ENCODE measurements at regions not wholly inside any gene's neighbourhood (a gene's known extent, or its start where the extent isn't known, plus 50 kb on each side); places are given as distances from the start of the nearest gene placed in this dataset.

DNA sequence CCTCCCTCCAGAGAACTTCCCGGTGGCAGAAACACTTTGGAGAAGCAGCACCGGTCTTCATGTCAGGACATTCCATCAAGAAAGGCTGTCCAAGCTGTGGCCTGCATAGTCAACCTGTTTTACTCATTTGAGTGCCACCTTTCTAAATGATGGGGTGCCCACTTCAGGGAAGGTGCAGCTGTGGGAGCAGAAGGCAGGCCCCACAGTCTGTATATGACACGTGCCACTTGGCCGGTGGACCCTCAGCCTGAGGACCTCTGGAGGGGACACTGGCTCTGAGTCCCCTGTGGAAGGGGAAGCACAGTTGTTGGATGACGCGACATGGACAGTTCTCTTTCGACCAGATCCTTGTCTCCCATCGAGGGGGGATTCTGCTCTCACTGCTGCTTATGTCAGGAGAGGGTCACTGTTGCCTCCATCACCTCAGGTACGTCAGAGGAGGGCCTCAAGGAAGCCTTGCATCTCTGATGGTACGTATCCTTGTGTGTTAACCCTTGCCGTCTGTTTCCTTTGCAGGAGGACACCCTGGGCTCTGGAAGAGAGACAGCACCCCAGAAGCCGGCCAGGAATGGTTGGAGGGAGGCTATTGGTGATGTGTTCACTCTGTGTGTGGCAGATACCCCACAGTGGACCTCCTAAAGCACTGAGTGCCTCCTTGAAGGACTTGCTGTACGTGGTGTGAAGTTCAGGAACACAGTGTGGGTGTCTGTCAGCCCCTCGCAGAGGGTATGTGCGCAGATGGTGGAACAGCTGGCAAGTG, 132.1 kb upstream of the RTL1 start:
- H3K27ac ChIP-seq (ENCODE audit: low read depth, low read length), result no peak overlapping the region
- no peaks in the 10 kb centered on the region for H3K36me3 ChIP-seq (ENCODE audit: insufficient read depth, low read length)
- H3K4me3 ChIP-seq (ENCODE audit: low read depth in 1 of 2, low read length in 2 of 2), result no peak overlapping the region
- H3K9ac ChIP-seq (ENCODE audit: low read length), result no peak overlapping the region
- H3K4me1 ChIP-seq (ENCODE audit: insufficient read depth, low read length), result no peaks in the 10 kb centered on the region
- no peaks in the 10 kb centered on the region for H3K9me3 ChIP-seq (ENCODE audit: low read length)
- no peaks in the 10 kb centered on the region for H3K27me3 ChIP-seq (ENCODE audit: control insufficient read depth in 1 of 2, insufficient read depth in 2 of 2, low read length in 2 of 2)

DNA sequence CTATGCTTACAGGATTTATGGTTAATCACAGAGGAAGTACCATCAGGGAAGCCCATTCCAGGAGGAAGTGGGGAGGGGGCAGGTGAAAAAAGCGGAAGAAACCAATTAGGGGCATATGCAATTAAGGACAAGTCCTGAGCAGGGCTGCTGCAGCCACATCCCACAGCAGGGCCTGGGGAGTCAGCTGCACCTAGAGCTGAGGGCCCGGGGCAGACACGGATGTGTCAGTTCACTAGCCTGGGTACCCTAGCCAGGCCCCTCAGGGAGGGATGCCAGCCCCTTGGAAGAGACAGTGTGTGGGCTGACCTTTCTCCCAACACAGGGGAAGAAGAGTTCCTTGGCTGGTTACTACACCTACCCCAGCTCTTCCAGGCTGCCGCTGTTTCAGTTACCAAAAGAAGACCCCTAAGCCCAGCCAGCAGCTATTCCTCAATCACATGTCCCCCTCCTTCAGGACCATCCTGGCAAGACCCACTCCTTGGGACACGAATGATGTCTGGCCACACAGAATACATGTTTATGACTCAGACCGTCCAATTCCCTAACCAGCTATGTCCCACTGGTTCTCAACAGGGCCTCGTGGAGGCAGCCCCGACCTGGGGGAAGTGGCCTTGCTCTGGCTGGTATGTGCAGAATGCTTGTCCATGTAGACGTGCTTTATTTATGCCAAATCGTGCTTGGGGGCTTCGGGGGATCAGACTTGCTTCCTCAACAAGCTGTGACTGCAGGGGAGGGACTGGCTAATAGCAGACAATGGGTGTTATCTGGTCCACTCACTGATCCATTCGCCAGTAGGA, 133.7 kb upstream of the RTL1 start:
- no peaks in the 10 kb centered on the region for H3K9me3 ChIP-seq (ENCODE audit: low read length)
- H3K36me3 ChIP-seq (ENCODE audit: insufficient read depth, low read length), result no peaks in the 10 kb centered on the region
- no peaks in the 10 kb centered on the region for H3K27me3 ChIP-seq (ENCODE audit: control insufficient read depth in 1 of 2, insufficient read depth in 2 of 2, low read length in 2 of 2)
- no peaks in the 10 kb centered on the region for H3K4me1 ChIP-seq (ENCODE audit: insufficient read depth, low read length)
- no peak overlapping the region for H3K4me3 ChIP-seq (ENCODE audit: low read depth in 1 of 2, low read length in 2 of 2)
- H3K27ac ChIP-seq (ENCODE audit: low read depth, low read length), result no peak overlapping the region
- H3K9ac ChIP-seq (ENCODE audit: low read length), result no peak overlapping the region

DNA sequence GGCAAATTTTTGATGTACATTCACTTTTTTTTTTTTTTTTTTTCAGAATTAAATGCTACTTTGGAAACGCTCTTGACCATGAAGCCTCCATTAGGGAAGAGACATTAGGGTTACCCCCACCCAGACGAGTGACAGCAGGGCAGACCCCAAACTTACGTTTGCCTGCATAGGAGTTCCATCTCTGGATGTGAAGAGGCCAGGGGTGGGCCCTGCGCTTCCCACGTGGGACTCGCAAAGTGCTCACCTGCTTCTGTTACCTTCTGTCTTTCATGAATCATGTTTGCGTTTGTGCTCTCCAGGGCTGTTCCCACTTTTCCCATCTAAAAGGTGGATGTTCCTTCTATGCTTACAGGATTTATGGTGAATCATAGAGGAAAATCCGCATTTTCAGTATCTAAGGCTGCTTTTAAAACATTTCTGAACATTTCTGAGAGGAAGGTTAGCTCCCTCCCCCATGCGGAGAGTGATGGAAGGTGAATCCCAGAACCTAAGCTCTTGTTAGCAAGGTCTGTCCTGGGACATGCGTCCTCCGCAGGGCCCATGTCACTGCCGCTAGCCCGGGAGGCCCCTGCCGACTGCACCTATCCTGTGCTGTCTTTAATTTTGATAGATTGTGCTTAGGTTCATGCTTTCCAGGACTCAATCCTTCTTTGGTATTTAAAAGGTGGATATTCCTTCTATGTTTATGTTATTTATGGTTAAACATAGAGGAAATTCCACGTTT, 135.7 kb upstream of the RTL1 start:
- Histone ChIP-seq H3K9ac (ENCODE audit: low read length) (no peak overlapping the region), H3K4me3 (ENCODE audit: low read depth in 1 of 2, low read length in 2 of 2) (no peak overlapping the region), H3K36me3 (ENCODE audit: insufficient read depth, low read length) (no peaks in the 10 kb centered on the region), H3K9me3 (ENCODE audit: low read length) (no peaks in the 10 kb centered on the region), H3K27me3 (ENCODE audit: control insufficient read depth in 1 of 2, insufficient read depth in 2 of 2, low read length in 2 of 2) (no peaks in the 10 kb centered on the region), H3K4me1 (ENCODE audit: insufficient read depth, low read length) (no peaks in the 10 kb centered on the region), H3K27ac (ENCODE audit: low read depth, low read length) (no peak overlapping the region)

DNA sequence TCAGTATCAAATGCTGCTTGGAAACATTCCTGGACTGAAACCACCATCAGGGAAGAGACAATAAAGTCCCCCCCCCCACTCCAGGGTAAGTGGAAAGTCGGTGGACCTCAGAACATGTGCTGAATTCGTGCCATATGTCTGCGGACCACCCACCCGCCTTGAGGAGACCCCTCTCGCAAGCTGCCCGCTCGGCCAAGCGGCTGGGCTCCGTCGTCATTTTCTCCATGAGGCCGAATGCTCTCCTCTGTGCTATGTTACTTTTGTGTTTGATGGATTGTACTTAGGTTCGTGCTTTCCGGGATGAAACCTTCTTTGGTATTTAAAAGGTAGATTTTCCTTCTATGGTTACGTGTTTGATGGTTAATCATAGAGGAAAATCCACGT, 136.2 kb upstream of the RTL1 start:
- no peaks in the 10 kb centered on the region for H3K4me1 ChIP-seq (ENCODE audit: insufficient read depth, low read length)
- H3K4me3 ChIP-seq (ENCODE audit: low read depth in 1 of 2, low read length in 2 of 2), result no peak overlapping the region
- H3K27me3 ChIP-seq (ENCODE audit: control insufficient read depth in 1 of 2, insufficient read depth in 2 of 2, low read length in 2 of 2), result no peaks in the 10 kb centered on the region
- no peak overlapping the region for H3K27ac ChIP-seq (ENCODE audit: low read depth, low read length)
- no peaks in the 10 kb centered on the region for H3K9me3 ChIP-seq (ENCODE audit: low read length)
- no peaks in the 10 kb centered on the region for H3K36me3 ChIP-seq (ENCODE audit: insufficient read depth, low read length)
- H3K9ac ChIP-seq (ENCODE audit: low read length), result no peak overlapping the region

DNA sequence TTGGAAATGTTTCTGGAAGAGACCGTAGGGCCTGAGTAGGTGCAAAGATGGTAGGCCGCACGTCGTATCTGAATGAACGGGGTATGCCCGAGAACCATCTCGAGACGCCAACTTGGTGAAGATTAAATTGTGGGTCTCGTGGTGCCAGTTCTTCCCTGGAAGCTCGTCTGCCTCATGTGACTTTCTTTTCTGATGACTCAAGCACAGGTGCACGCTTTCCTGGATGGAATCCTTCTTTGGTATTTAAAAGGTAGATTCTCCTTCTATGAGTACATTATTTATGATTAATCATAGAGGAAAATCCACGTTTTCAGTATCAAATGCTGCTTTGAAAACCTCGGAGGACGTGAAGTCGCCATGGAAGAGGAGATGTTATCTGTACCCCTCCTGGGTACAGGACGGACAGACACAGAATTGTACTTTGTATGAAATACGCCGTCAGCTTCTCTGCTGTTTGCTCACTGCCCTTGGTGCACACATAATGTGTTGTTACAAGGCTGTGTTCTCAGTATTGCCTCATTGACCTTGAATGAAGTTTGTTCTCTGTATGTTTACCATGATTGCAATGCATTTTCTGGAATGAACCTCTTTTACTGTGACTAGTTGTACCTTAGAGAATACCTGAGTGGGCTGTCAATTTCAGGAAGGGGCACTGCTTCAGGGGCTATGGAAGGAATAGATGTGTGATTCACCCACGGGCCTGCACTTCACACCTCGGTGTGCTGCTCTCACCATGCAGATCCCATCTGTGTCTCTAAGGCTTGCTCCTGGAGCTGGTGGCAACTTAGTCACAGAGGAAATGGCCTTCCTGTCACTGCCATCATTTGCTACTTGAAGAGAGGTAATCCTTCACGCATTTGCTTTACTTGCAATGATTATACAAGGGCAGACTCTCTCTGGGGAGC, 137.3 kb upstream of the RTL1 start:
- H3K27ac ChIP-seq (ENCODE audit: low read depth, low read length), result no peak overlapping the region
- H3K4me3 ChIP-seq (ENCODE audit: low read depth in 1 of 2, low read length in 2 of 2), result no peak overlapping the region
- H3K4me1 ChIP-seq (ENCODE audit: insufficient read depth, low read length), result no peaks in the 10 kb centered on the region
- no peaks in the 10 kb centered on the region for H3K27me3 ChIP-seq (ENCODE audit: control insufficient read depth in 1 of 2, insufficient read depth in 2 of 2, low read length in 2 of 2)
- H3K9me3 ChIP-seq (ENCODE audit: low read length), result no peaks in the 10 kb centered on the region
- no peaks in the 10 kb centered on the region for H3K36me3 ChIP-seq (ENCODE audit: insufficient read depth, low read length)
- H3K9ac ChIP-seq (ENCODE audit: low read length), result no peak overlapping the region

DNA sequence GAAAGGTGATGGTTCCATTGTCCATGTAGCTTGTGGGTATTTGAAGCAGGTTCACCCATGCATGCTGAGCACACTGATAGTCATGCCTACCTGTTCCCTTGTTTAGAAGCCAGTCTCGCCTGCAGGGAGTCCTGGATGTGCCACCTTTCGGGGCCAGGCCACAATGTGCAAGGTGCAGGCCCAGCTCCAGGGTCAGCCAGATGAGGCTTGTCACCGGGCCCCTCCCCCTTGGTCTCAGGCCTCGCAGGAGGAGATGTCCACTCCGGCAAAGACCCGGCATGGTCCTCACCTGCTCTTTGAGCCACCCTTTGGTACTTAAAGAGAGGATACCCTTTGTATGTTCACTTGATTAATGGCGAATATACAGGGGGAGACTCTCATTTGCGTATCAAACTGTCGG, 140.4 kb upstream of the RTL1 start:
- H3K27me3 ChIP-seq (ENCODE audit: control insufficient read depth in 1 of 2, insufficient read depth in 2 of 2, low read length in 2 of 2), result no peaks in the 10 kb centered on the region
- no peaks in the 10 kb centered on the region for H3K36me3 ChIP-seq (ENCODE audit: insufficient read depth, low read length)
- H3K4me3 ChIP-seq (ENCODE audit: low read depth in 1 of 2, low read length in 2 of 2), result no peak overlapping the region
- H3K9me3 ChIP-seq (ENCODE audit: low read length), result no peaks in the 10 kb centered on the region
- H3K27ac ChIP-seq (ENCODE audit: low read depth, low read length), result no peak overlapping the region
- H3K4me1 ChIP-seq (ENCODE audit: insufficient read depth, low read length), result no peaks in the 10 kb centered on the region
- no peak overlapping the region for H3K9ac ChIP-seq (ENCODE audit: low read length)

DNA sequence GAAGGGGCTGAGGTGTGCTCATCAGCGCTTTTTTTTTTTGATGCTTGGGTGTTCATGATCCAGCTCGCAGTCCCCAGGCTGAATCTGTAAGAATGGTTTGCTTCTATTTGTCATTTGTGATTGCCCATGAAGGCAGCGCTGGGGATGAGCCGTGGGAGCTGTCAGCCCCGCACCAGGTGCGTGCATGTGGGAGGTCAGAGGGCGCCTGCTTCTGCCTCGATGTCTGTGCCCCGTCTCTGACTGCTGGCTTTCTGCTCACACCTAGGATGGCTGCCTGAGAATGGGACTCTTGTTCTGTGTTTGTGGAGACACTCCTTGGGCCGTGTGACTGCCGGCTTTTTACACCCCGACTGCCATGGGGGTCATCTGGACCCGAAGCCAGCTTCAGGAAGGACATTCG, 141.2 kb upstream of the RTL1 start:
- no peak overlapping the region for H3K27ac ChIP-seq (ENCODE audit: low read depth, low read length)
- H3K4me1 ChIP-seq (ENCODE audit: insufficient read depth, low read length), result no peaks in the 10 kb centered on the region
- no peaks in the 10 kb centered on the region for H3K36me3 ChIP-seq (ENCODE audit: insufficient read depth, low read length)
- H3K4me3 ChIP-seq (ENCODE audit: low read depth in 1 of 2, low read length in 2 of 2), result no peak overlapping the region
- no peak overlapping the region for H3K9ac ChIP-seq (ENCODE audit: low read length)
- H3K27me3 ChIP-seq (ENCODE audit: control insufficient read depth in 1 of 2, insufficient read depth in 2 of 2, low read length in 2 of 2), result no peaks in the 10 kb centered on the region
- H3K9me3 ChIP-seq (ENCODE audit: low read length), result no peaks in the 10 kb centered on the region

DNA sequence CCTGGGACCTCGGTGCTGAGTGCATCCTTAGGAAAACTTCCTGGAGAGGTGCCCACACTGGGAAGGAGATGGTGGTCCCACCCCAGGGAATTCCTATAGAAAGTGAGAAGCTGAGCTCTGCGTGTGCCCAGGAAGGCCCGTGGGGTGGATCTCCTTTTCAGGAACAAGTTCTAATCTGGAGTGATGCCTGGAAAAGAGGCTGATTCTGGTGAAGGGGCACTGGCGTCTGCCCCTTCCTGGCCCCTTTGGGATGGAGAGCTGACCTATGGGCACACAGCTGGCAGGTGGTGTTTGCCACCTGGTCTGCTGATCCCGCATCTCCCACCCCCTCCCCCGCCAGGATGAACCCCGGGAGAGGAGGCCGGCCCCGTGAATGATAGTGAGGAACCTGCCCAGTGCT, 142.0 kb upstream of the RTL1 start:
- no peaks in the 10 kb centered on the region for H3K4me1 ChIP-seq (ENCODE audit: insufficient read depth, low read length)
- no peak overlapping the region for H3K9ac ChIP-seq (ENCODE audit: low read length)
- H3K27me3 ChIP-seq (ENCODE audit: control insufficient read depth in 1 of 2, insufficient read depth in 2 of 2, low read length in 2 of 2), result no peaks in the 10 kb centered on the region
- no peak overlapping the region for H3K4me3 ChIP-seq (ENCODE audit: low read depth in 1 of 2, low read length in 2 of 2)
- no peaks in the 10 kb centered on the region for H3K9me3 ChIP-seq (ENCODE audit: low read length)
- no peak overlapping the region for H3K27ac ChIP-seq (ENCODE audit: low read depth, low read length)
- H3K36me3 ChIP-seq (ENCODE audit: insufficient read depth, low read length), result no peaks in the 10 kb centered on the region

DNA sequence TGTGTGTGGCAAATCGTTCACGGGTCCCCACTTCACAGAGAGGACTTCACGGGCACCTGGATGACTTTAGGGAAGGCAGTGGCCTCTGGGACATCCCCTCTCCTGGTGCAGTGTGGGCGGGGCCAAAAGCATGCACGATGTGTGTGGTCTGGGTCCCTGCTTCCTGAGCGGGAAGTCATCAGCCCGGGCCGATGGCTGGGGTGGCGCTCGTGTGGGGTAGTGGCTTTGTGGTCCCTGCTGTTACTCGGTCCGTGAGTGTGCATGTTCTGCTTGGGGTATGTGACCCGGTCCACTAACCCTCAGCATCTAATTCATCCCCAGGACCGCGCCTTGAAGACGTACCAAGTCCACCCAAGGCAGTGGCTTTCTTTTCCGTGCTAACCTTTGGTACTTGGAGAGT, 142.5 kb upstream of the RTL1 start:
- no peaks in the 10 kb centered on the region for H3K9me3 ChIP-seq (ENCODE audit: low read length)
- no peaks in the 10 kb centered on the region for H3K27me3 ChIP-seq (ENCODE audit: control insufficient read depth in 1 of 2, insufficient read depth in 2 of 2, low read length in 2 of 2)
- H3K27ac ChIP-seq (ENCODE audit: low read depth, low read length), result no peak overlapping the region
- H3K4me1 ChIP-seq (ENCODE audit: insufficient read depth, low read length), result no peaks in the 10 kb centered on the region
- H3K9ac ChIP-seq (ENCODE audit: low read length), result no peak overlapping the region
- H3K36me3 ChIP-seq (ENCODE audit: insufficient read depth, low read length), result no peaks in the 10 kb centered on the region
- H3K4me3 ChIP-seq (ENCODE audit: low read depth in 1 of 2, low read length in 2 of 2), result no peak overlapping the region

DNA sequence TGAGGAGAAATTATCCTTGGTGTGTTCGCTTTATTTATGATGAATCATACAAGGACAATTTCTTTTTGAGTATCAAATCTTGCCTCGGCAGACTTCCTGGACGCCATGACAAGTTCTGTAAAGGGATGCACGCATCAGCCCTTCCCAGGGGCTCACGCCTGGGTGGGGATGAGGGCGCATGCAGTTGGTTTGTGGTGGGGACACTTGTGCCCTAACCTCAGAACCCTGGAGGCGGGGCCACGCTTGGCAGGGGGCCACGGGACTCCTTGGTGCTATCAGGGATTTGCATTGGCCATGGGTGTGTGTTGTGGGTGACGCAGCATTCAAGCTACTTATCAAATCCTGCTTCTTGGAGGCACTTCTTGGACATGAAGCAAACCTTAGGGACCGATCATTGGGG, 143.8 kb upstream of the RTL1 start:
- Histone ChIP-seq H3K36me3 (ENCODE audit: insufficient read depth, low read length) (no peaks in the 10 kb centered on the region), H3K4me1 (ENCODE audit: insufficient read depth, low read length) (no peaks in the 10 kb centered on the region), H3K9ac (ENCODE audit: low read length) (no peak overlapping the region), H3K27ac (ENCODE audit: low read depth, low read length) (no peak overlapping the region), H3K27me3 (ENCODE audit: control insufficient read depth in 1 of 2, insufficient read depth in 2 of 2, low read length in 2 of 2) (no peaks in the 10 kb centered on the region), H3K9me3 (ENCODE audit: low read length) (no peaks in the 10 kb centered on the region), H3K4me3 (ENCODE audit: low read depth in 1 of 2, low read length in 2 of 2) (no peak overlapping the region)

DNA sequence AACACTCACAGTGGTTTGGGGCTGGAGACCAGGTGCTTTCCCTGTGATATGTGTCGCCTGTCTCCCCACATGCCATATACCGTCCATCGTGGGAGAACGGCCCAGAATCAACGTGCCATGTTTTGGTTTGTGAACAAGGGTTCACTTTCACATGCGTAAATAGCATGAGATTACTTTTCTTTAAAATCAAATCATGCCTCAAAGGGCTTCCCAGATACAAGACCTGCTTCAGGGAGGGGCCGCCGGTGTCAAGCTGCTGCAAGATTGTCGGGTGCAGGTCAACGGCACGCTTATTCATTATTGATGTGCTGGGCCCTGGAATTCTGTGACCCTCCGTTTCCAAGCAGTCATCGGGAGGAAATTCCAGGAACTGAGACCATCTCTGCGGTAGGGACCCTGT, 145.2 kb upstream of the RTL1 start:
- no peak overlapping the region for H3K4me3 ChIP-seq (ENCODE audit: low read depth in 1 of 2, low read length in 2 of 2)
- no peaks in the 10 kb centered on the region for H3K4me1 ChIP-seq (ENCODE audit: insufficient read depth, low read length)
- H3K9me3 ChIP-seq (ENCODE audit: low read length), result no peaks in the 10 kb centered on the region
- H3K27me3 ChIP-seq (ENCODE audit: control insufficient read depth in 1 of 2, insufficient read depth in 2 of 2, low read length in 2 of 2), result no peaks in the 10 kb centered on the region
- no peak overlapping the region for H3K9ac ChIP-seq (ENCODE audit: low read length)
- H3K27ac ChIP-seq (ENCODE audit: low read depth, low read length), result no peak overlapping the region
- no peaks in the 10 kb centered on the region for H3K36me3 ChIP-seq (ENCODE audit: insufficient read depth, low read length)
